ENCODE measurements at regions not wholly inside any gene's neighbourhood (a gene's known extent, or its start where the extent isn't known, plus 50 kb on each side); places are given as distances from the start of the nearest gene placed in this dataset.

DNA sequence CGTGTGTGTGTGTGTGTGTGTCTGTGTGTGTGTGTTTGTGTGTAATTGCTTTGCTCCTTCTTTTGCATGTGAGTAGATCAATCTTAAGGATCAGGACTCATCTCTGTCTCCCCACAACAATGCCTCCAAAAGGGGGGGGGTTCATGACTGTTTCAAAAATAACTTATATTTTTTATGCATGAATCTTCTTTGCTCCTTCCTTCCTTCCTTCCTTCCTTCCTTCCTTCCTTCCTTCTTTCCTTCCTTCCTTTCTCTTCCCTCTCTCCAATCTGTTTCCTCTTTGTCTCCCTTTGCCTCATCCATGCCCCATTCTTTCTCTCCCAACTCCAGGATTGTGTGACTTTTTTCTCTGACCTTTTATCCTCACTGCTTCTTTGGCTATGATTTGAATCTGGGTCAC, 126.4 kb upstream of the OSMR start:
- FAIRE-seq: no peak
- H3K4me3 ChIP-seq (ENCODE audit: extremely low read depth in 1 of 4, insufficient read depth in 2 of 4, low read depth in 3 of 4, low read length in 4 of 4): no peak overlapping the region
- no peaks in the 10 kb centered on the region for H3K79me2 ChIP-seq (ENCODE audit: control insufficient read depth in 1 of 2, insufficient read depth in 2 of 2, low read length in 2 of 2)
- 0 out of 2 replicates have a peak overlapping the region, but pooled peaks have one; percentile 32 for H2AFZ ChIP-seq (ENCODE audit: low read length)
- H3K27ac ChIP-seq (ENCODE audit: low read depth, low read length): no peak overlapping the region
- CTCF ChIA-PET (ENCODE audit: partially characterized antibody): interaction anchor here (1.0 kb wide), 1 partner anchor 16 kb away, joined by 3 read pairs; no protein-coding TSS in a partner anchor
- H4K20me1 ChIP-seq (replicated peaks in 1 of 2; ENCODE audit: control insufficient read depth in 1 of 2, insufficient read depth in 2 of 2, low read length in 2 of 2): no peaks in the 10 kb centered on the region
- H2BK20ac ChIP-seq (ENCODE audit: low read length): no peak overlapping the region
- POLR2A ChIA-PET (ENCODE audit: partially characterized antibody): no interaction called here
- H3K18ac ChIP-seq (ENCODE audit: extremely low read depth, low read length): no peak overlapping the region
- H2BK5ac ChIP-seq (ENCODE audit: low read depth, low read length): no peak overlapping the region
- H3K23me2 ChIP-seq (ENCODE audit: low read depth, low read length): no peaks in the 10 kb centered on the region; the same call in 1 of the 2 replicates
- H4K91ac ChIP-seq (replicated peaks; ENCODE audit: insufficient read length, low read length): no peak overlapping the region
- no peak overlapping the region for H3K9ac ChIP-seq (replicated peaks in 1 of 4; ENCODE audit: extremely low read depth in 1 of 4, low read depth in 3 of 4, low read length in 3 of 4)
- H2BK120ac ChIP-seq (replicated peaks; ENCODE audit: low read depth, low read length): no peak overlapping the region
- H3K27me3 ChIP-seq (replicated peaks in 1 of 4; ENCODE audit: control insufficient read depth in 3 of 4, extremely low read depth in 1 of 4, insufficient read depth in 3 of 4, low read length in 3 of 4): no peaks in the 10 kb centered on the region
- H2BK15ac ChIP-seq (ENCODE audit: low read length): no peak overlapping the region
- no peak overlapping the region for H2BK12ac ChIP-seq (ENCODE audit: low read depth, low read length)
- H3K4me1 ChIP-seq (replicated peaks in 1 of 4; ENCODE audit: control insufficient read depth in 3 of 4, insufficient read depth in 4 of 4, low read length in 3 of 4): peaks cover 0 to 4% (median 0%) of the 10 kb centered on the region in 4 experiments; a peak in 1 of 7 replicates
- no peak overlapping the region for H3K14ac ChIP-seq (ENCODE audit: insufficient read length)
- no peak overlapping the region for H3K56ac ChIP-seq (replicated peaks; ENCODE audit: insufficient read length, low read depth, low read length)
- no peak overlapping the region for H2AK5ac ChIP-seq (ENCODE audit: low read depth, low read length)
- WGBS, 2 experiments (ENCODE audit: extremely low coverage in 1 of 2, insufficient coverage in 1 of 2, insufficient read length in 1 of 2, insufficient replicate concordance in 2 of 2, low coverage in 1 of 2, low lambda C conversion rate in 2 of 2, missing lambda C conversion rate in 1 of 2): 87% methylated on average over 1 of the region's 1 CpG; no CpG with 5 or more reads in 1 of the 2 experiments
- H3K4me2 ChIP-seq (ENCODE audit: insufficient read depth in 1 of 2, low read depth in 2 of 2, low read length in 2 of 2): no peak overlapping the region
- DNase-seq (ENCODE audit: low read depth in 1 of 2, low spot score in 2 of 2): no peak
- no peaks in the 10 kb centered on the region for H3K79me1 ChIP-seq (ENCODE audit: low read depth, low read length)
- H3K36me3 ChIP-seq (ENCODE audit: control insufficient read depth in 2 of 4, insufficient read depth in 4 of 4, low read length in 3 of 4): no peaks in the 10 kb centered on the region
- H4K8ac ChIP-seq (ENCODE audit: extremely low read depth, insufficient read depth, low read length): no peak overlapping the region
- H4K5ac ChIP-seq (ENCODE audit: insufficient read length, low read depth, low read length): no peak overlapping the region
- no peaks in the 10 kb centered on the region for H3K9me3 ChIP-seq (ENCODE audit: insufficient read depth in 2 of 2, low read depth in 1 of 2, low read length in 1 of 2)
- no peak overlapping the region for H3K23ac ChIP-seq (ENCODE audit: insufficient read length)
- H3K4ac ChIP-seq (replicated peaks; ENCODE audit: insufficient read length, low read depth, low read length): no peak overlapping the region
- no peak for TF ChIP-seq NANOG (IDR thresholded peaks at IDR 0.05; ENCODE audit: insufficient read depth, low read depth, low read length, poor library complexity, severe bottlenecking)
- TF ChIP-seq EGR1 (IDR thresholded peaks at IDR 0.05; ENCODE audit: borderline replicate concordance, low read depth, low read length): no peak
- TF ChIP-seq CHD2 (IDR thresholded peaks at IDR 0.05; ENCODE audit: low read length): no peak
- no peak for TF ChIP-seq POU5F1 (IDR thresholded peaks at IDR 0.05; ENCODE audit: low read depth, low read length)
- no peak for TF ChIP-seq GABPA (IDR thresholded peaks at IDR 0.05; ENCODE audit: borderline replicate concordance, insufficient read depth, low read length)
- TF ChIP-seq PHF8 (conservative IDR thresholded peaks at IDR 0.05; ENCODE audit: low read depth, low read length): no peak
- no peak for TF ChIP-seq POLR2A (IDR thresholded peaks at IDR 0.05; ENCODE audit: control extremely low read depth in 1 of 2, low read depth in 2 of 2, low read length in 2 of 2)
- no peak for TF ChIP-seq RNF2 (IDR thresholded peaks at IDR 0.05; ENCODE audit: borderline replicate concordance, low read depth, low read length, missing control alignments, poor library complexity, severe bottlenecking)
- TF ChIP-seq HDAC2 (IDR thresholded peaks at IDR 0.05; ENCODE audit: borderline replicate concordance in 1 of 2, low read depth in 2 of 2, low read length in 2 of 2): no peak
- TF ChIP-seq CHD1 (IDR thresholded peaks at IDR 0.05; ENCODE audit: low read depth, low read length): no peak
- TF ChIP-seq ATF2 (IDR thresholded peaks at IDR 0.05; ENCODE audit: low read length): no peak
- TF ChIP-seq ZNF274 (IDR thresholded peaks at IDR 0.05; ENCODE audit: borderline replicate concordance, extremely low read depth, low read length): no peak
- no peak for TF ChIP-seq SIRT6 (IDR thresholded peaks at IDR 0.05; ENCODE audit: low read length)

All from H1 (cell line).